ENCODE measurements at regions not wholly inside any gene's neighbourhood (a gene's known extent, or its start where the extent isn't known, plus 50 kb on each side); places are given as distances from the start of the nearest gene placed in this dataset.

DNA sequence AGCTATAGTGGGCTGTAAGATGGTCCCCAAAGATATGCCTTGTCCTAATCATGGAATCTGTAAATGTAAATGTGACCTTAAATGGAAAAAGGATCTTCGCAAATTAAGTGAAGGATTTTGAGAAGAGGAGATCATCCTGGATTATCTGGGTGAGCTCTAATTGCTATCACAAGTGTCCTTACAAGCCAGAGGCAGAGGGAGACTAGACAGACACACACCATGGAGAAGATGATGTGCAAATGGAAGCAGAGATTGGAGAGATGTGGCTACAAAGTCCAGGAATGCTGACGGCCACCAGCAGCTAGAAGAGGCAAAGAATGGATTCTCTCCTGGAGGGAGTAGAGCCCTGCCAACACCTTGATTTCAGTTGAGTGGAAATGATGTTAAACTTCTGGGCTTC, 102.3 kb upstream of the PROK2 start:
- DNase-seq (ENCODE audit: low spot score), result no peak
- ChIA-PET CTCF (no interaction called here), POLR2A (ENCODE audit: low non-redundant PET) (no interaction called here)
- intact Hi-C loops (cut with micrococcal nuclease; ENCODE audit: unreplicated experiment), result no loop called here
- Histone ChIP-seq H3K4me1 (ENCODE audit: insufficient read depth, low read length, poor library complexity, severe bottlenecking) (no peaks in the 10 kb centered on the region), H3K27ac (ENCODE audit: low read depth, low read length, poor library complexity, severe bottlenecking) (no peak overlapping the region), H3K36me3 (ENCODE audit: insufficient read depth, low read length, poor library complexity, severe bottlenecking) (no peaks in the 10 kb centered on the region), H3K9me3 (ENCODE audit: low read depth, low read length, poor library complexity, severe bottlenecking) (no peaks in the 10 kb centered on the region), H3K4me3 (ENCODE audit: low read depth, low read length, poor library complexity, severe bottlenecking) (no peak overlapping the region), H3K27me3 (replicated peaks; ENCODE audit: insufficient read depth, low read depth, low read length, poor library complexity) (no peaks in the 10 kb centered on the region)
- no TSS peak for BruUV-seq (replicated peaks)
- TF ChIP-seq EZH2 (IDR thresholded peaks at IDR 0.05; ENCODE audit: borderline replicate concordance, low read depth, low read length, poor library complexity, severe bottlenecking), result no peak
- TF ChIP-seq, protein P1, sequence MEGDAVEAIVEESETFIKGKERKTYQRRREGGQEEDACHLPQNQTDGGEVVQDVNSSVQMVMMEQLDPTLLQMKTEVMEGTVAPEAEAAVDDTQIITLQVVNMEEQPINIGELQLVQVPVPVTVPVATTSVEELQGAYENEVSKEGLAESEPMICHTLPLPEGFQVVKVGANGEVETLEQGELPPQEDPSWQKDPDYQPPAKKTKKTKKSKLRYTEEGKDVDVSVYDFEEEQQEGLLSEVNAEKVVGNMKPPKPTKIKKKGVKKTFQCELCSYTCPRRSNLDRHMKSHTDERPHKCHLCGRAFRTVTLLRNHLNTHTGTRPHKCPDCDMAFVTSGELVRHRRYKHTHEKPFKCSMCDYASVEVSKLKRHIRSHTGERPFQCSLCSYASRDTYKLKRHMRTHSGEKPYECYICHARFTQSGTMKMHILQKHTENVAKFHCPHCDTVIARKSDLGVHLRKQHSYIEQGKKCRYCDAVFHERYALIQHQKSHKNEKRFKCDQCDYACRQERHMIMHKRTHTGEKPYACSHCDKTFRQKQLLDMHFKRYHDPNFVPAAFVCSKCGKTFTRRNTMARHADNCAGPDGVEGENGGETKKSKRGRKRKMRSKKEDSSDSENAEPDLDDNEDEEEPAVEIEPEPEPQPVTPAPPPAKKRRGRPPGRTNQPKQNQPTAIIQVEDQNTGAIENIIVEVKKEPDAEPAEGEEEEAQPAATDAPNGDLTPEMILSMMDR (conservative IDR thresholded peaks at IDR 0.05; ENCODE audit: low read depth, low read length), result no peak

GRCh38 chr3:71885006-71885405, 100.1 kb upstream of the PROK2 start:
- TF ChIP-seq EZH2 (IDR thresholded peaks at IDR 0.05; ENCODE audit: borderline replicate concordance, low read depth, low read length, poor library complexity, severe bottlenecking), result no peak
- TF ChIP-seq, protein P1 (conservative IDR thresholded peaks at IDR 0.05; ENCODE audit: low read depth, low read length), result no peak
- Histone ChIP-seq H3K36me3 (ENCODE audit: insufficient read depth, low read length, poor library complexity, severe bottlenecking) (no peaks in the 10 kb centered on the region), H3K4me3 (ENCODE audit: low read depth, low read length, poor library complexity, severe bottlenecking) (no peak overlapping the region), H3K27ac (ENCODE audit: low read depth, low read length, poor library complexity, severe bottlenecking) (no peak overlapping the region), H3K4me1 (ENCODE audit: insufficient read depth, low read length, poor library complexity, severe bottlenecking) (no peaks in the 10 kb centered on the region), H3K9me3 (ENCODE audit: low read depth, low read length, poor library complexity, severe bottlenecking) (no peaks in the 10 kb centered on the region), H3K27me3 (replicated peaks; ENCODE audit: insufficient read depth, low read depth, low read length, poor library complexity) (no peaks in the 10 kb centered on the region)
- no peak for DNase-seq (ENCODE audit: low spot score)
- intact Hi-C loops (cut with micrococcal nuclease; ENCODE audit: unreplicated experiment), result no loop called here
- CTCF ChIA-PET, result no interaction called here
- BruUV-seq (replicated peaks), result no TSS peak
- POLR2A ChIA-PET (ENCODE audit: low non-redundant PET), result no interaction called here

- no peaks in the 10 kb centered on the region for H3K9me3 ChIP-seq (ENCODE audit: low read depth, low read length, poor library complexity, severe bottlenecking)
- ChIA-PET CTCF (no interaction called here), POLR2A (ENCODE audit: low non-redundant PET) (no interaction called here)
- no peaks in the 10 kb centered on the region for H3K36me3 ChIP-seq (ENCODE audit: insufficient read depth, low read length, poor library complexity, severe bottlenecking)
- TF ChIP-seq EZH2 (IDR thresholded peaks at IDR 0.05; ENCODE audit: borderline replicate concordance, low read depth, low read length, poor library complexity, severe bottlenecking), result no peak
- TF ChIP-seq, protein P1 (conservative IDR thresholded peaks at IDR 0.05; ENCODE audit: low read depth, low read length), result no peak
- H3K27me3 ChIP-seq (replicated peaks; ENCODE audit: insufficient read depth, low read depth, low read length, poor library complexity), result no peaks in the 10 kb centered on the region
- H3K4me1 ChIP-seq (ENCODE audit: insufficient read depth, low read length, poor library complexity, severe bottlenecking), result no peaks in the 10 kb centered on the region
- DNase-seq (ENCODE audit: low spot score), result no peak
- no peak overlapping the region for H3K4me3 ChIP-seq (ENCODE audit: low read depth, low read length, poor library complexity, severe bottlenecking)
- no peak overlapping the region for H3K27ac ChIP-seq (ENCODE audit: low read depth, low read length, poor library complexity, severe bottlenecking)
- no TSS peak for BruUV-seq (replicated peaks)
- intact Hi-C loops (cut with micrococcal nuclease; ENCODE audit: unreplicated experiment), result no loop called here
These were observed 96.8 kb upstream of the PROK2 start for GRCh38 chr3:71881732-71882131.
